CD4-positive, alpha-beta T cell treated with Interleukin-4 for 4 hours (primary cell): ENCODE measurements at regions not wholly inside any gene's neighbourhood (a gene's known extent, or its start where the extent isn't known, plus 50 kb on each side); places are given as distances from the start of the nearest gene placed in this dataset.
"Not testable (repeated sequence)": the region's sequence is repeated elsewhere in the genome, so short reads cannot be mapped to it uniquely, and the experiment has no call there.

Source experiments
- DNase-seq: peaks from one replicate; pipeline ENCODE4 v3.0.0-alpha.2; 2020

GRCh38 chr3:137820366-137820765 is 56.3 kb downstream of the SOX14 start:
- no peak for DNase-seq

- no peak for DNase-seq
These were observed 71.0 kb downstream of the SOX14 start for GRCh38 chr3:137835096-137835495.

GRCh38 chr3:137845194-137845593 is 81.1 kb downstream of the SOX14 start:
- no peak for DNase-seq

- no peak for DNase-seq
These were observed 81.6 kb downstream of the SOX14 start for GRCh38 chr3:137845666-137846065.

GRCh38 chr3:137852391-137852830 is 88.3 kb downstream of the SOX14 start:
- no peak for DNase-seq

GRCh38 chr3:137854533-137855261 is 90.6 kb downstream of the SOX14 start:
- DNase-seq, result no peak

GRCh38 chr3:137866001-137866400 is 101.9 kb downstream of the SOX14 start:
- no peak for DNase-seq

- DNase-seq, result no peak
These were observed 102.8 kb downstream of the SOX14 start for GRCh38 chr3:137866933-137867332.

- no peak for DNase-seq
These were observed 103.5 kb downstream of the SOX14 start for GRCh38 chr3:137867611-137868010.

GRCh38 chr3:137869022-137869421 is 104.9 kb downstream of the SOX14 start:
- no peak for DNase-seq

GRCh38 chr3:137872589-137872988 is 108.5 kb downstream of the SOX14 start:
- not testable (repeated sequence) for DNase-seq

- DNase-seq, result not testable (repeated sequence)
These were observed 113.1 kb upstream of the CLDN18 start for GRCh38 chr3:137896842-137897241.

GRCh38 chr3:137906985-137907649 is 102.8 kb upstream of the CLDN18 start:
- DNase-seq, result no peak

- DNase-seq, result no peak
These were observed 85.3 kb upstream of the CLDN18 start for GRCh38 chr3:137924628-137925027.

GRCh38 chr3:137925080-137925479 is 84.9 kb upstream of the CLDN18 start:
- DNase-seq, result no peak

- no peak for DNase-seq
These were observed 83.0 kb upstream of the CLDN18 start for GRCh38 chr3:137926991-137927390.

GRCh38 chr3:137930976-137931375 is 79.0 kb upstream of the CLDN18 start:
- no peak for DNase-seq

- no peak for DNase-seq
These were observed 71.1 kb upstream of the CLDN18 start for GRCh38 chr3:137938876-137939275.

GRCh38 chr3:137944593-137944992 is 65.4 kb upstream of the CLDN18 start:
- DNase-seq, result no peak

- peak; percentile 52 for DNase-seq
These were observed 63.5 kb upstream of the CLDN18 start for GRCh38 chr3:137946356-137946973.

- DNase-seq, result no peak
These were observed 62.8 kb upstream of the CLDN18 start for GRCh38 chr3:137947117-137947516.

- no peak for DNase-seq
These were observed 61.4 kb upstream of the CLDN18 start for GRCh38 chr3:137948400-137949072.

- no peak for DNase-seq
These were observed 51.3 kb upstream of the CLDN18 start for GRCh38 chr3:137958636-137959035.
